GM12872 (cell line): ENCODE measurements at regions not wholly inside any gene's neighbourhood (a gene's known extent, or its start where the extent isn't known, plus 50 kb on each side); places are given as distances from the start of the nearest gene placed in this dataset.

Experiments used
- CTCF ChIP-seq: IDR thresholded peaks from 3 replicates; pipeline ENCODE4 v1.5.1; 2011; ENCODE audit warnings: low read depth, mild to moderate bottlenecking, low read length, moderate library complexity; ENCODE audit not compliant: insufficient read depth

GRCh38 chr9:81108821-81109220 lies 580.5 kb downstream of the TLE1 start:
- TF ChIP-seq CTCF: no peak

- no peak for TF ChIP-seq CTCF
Measured at GRCh38 chr9:81108391-81108790, 581.0 kb downstream of the TLE1 start.

GRCh38 chr9:81103597-81104471 lies 585.5 kb downstream of the TLE1 start:
- no peak for TF ChIP-seq CTCF

GRCh38 chr9:81097131-81097847 lies 592.1 kb downstream of the TLE1 start:
- TF ChIP-seq CTCF: no peak

- no peak for TF ChIP-seq CTCF
Measured at GRCh38 chr9:81096625-81097024, 592.7 kb downstream of the TLE1 start.

- no peak for TF ChIP-seq CTCF
Measured at GRCh38 chr9:81092057-81092456, 597.3 kb downstream of the TLE1 start.

- no peak for TF ChIP-seq CTCF
Measured at GRCh38 chr9:81088341-81088740, 601.0 kb downstream of the TLE1 start.
